Pancreas (tissue), 10 donors: ENCODE measurements at regions not wholly inside any gene's neighbourhood (a gene's known extent, or its start where the extent isn't known, plus 50 kb on each side); places are given as distances from the start of the nearest gene placed in this dataset.
"Not testable (repeated sequence)": the region's sequence is repeated elsewhere in the genome, so short reads cannot be mapped to it uniquely, and the experiment has no call there.

ENCODE experiments used
- ATAC-seq, 4 donors: fragments of 200-7000 bp; cut with Tn5 transposase; one replicate each; pipeline versions ENCODE4 v1.8.0 to v1.9.1; 2020; ENCODE audit warnings: mild to moderate bottlenecking in 4 of 4, moderate library complexity in 4 of 4
- DNase-seq, 6 donors: peaks; one replicate each; pipeline ENCODE4 v3.0.0-alpha.2; 2020
- FAIRE-seq: peaks from 2 replicates; lab custom pipeline; 2012; peaks lifted over from hg19 to GRCh38; lab: Jason Lieb, UNC
- H3K27ac ChIP-seq, 4 donors: fragments of 200-600 bp; sonication (generic); 1 replicate in 3 of 4; 2 replicates in 1 of 4; pipeline versions ENCODE4 v1.5.0 to v1.8.0; 2020
- H3K27me3 ChIP-seq, 4 donors: fragments of 200-600 bp; one replicate each; pipeline ENCODE4 v1.8.0; 2021
- H3K36me3 ChIP-seq, 3 donors: fragments of 200-600 bp; sonication (generic) in 1 of 3; one replicate each; pipeline versions ENCODE4 v1.5.0 to v1.8.0; 2020 to 2021
- H3K4me1 ChIP-seq, 3 donors: fragments of 200-600 bp; one replicate each; pipeline ENCODE4 v1.8.0; 2021
- H3K4me3 ChIP-seq, 4 donors: fragments of 200-600 bp; sonication (generic) in 2 of 4; one replicate each; pipeline versions ENCODE4 v1.5.0 to v1.8.0; 2020 to 2021
- H3K9me3 ChIP-seq, 4 donors: fragments of 200-600 bp; one replicate each; pipeline ENCODE4 v1.8.0; 2021
- CTCF ChIP-seq, 4 donors: fragments of 200-600 bp; sonication (generic) in 3 of 4; IDR thresholded peaks; one replicate each; pipeline versions ENCODE4 v1.5.0 to v1.8.0; 2021; ENCODE audit warnings: antibody characterized with exemption in 4 of 4
- WGBS, 2 donors: extraction: QIAGEN DNeasy Blood & Tissue Kit; methylation state at CpG; one replicate each; pipeline ENCODE4 v1.1.7; 2013; 5-methylcytosine and 5-hydroxymethylcytosine counted together
- intact Hi-C, 3 donors: fragments of 100-400 bp; cut with DNase I; formaldehyde crosslinking; loops; one replicate each; pipeline versions ENCODE4 v1.11.1 to v1.14.2; 2022
- donor health status: healthy with polysubstance abuse.
- donor health status: DM: no; HTN: no; CAD: no; lungs with moderate emphysema.
- donor health status: DM: no; HTN: no; CAD: no.
- donor health status: control.
- donor health status: control.
- donor health status: Bipolar disorder and iron deficiency.
- donor health status: DM: yes; HTN: yes; CAD: no.
- donor health status: DM: no; HTN: no; CAD: no.
- donor health status: DM: no; HTN: no; CAD: no.
- donor health status: DM: yes; HTN: yes; CAD: no.

GRCh38 chr3:94482686-94483085 is 419.8 kb downstream of the NSUN3 start:
- intact Hi-C loops = no loop called here
- DNase-seq (no peak), ATAC-seq (no peak), FAIRE-seq (no peak)
- Histone ChIP-seq H3K36me3 (no peaks in the 10 kb centered on the region), H3K9me3 (no peaks in the 10 kb centered on the region), H3K4me3 (no peak overlapping the region), H3K27ac (no peak overlapping the region), H3K4me1 (no peaks in the 10 kb centered on the region), H3K27me3 (no peaks in the 10 kb centered on the region)
- WGBS, 2 donors = 64% methylated on average over 3 of the region's 3 CpGs
- TF ChIP-seq CTCF (IDR thresholded peaks at IDR 0.05) = no peak

GRCh38 chr3:94483403-94483802 is 420.5 kb downstream of the NSUN3 start:
- Histone ChIP-seq H3K36me3 (no peaks in the 10 kb centered on the region), H3K9me3 (no peaks in the 10 kb centered on the region), H3K27me3 (no peaks in the 10 kb centered on the region), H3K4me3 (no peak overlapping the region), H3K27ac (no peak overlapping the region), H3K4me1 (no peaks in the 10 kb centered on the region)
- intact Hi-C loops = no loop called here
- TF ChIP-seq CTCF (IDR thresholded peaks at IDR 0.05) = no peak
- DNase-seq (no peak), FAIRE-seq (no peak), ATAC-seq (no peak)
- 55 to 57% methylated on average over 2 of the region's 2 CpGs for WGBS, 2 donors

- Histone ChIP-seq H3K9me3 (no peaks in the 10 kb centered on the region), H3K27ac (no peak overlapping the region), H3K4me1 (no peaks in the 10 kb centered on the region), H3K36me3 (no peaks in the 10 kb centered on the region), H3K27me3 (no peaks in the 10 kb centered on the region), H3K4me3 (no peak overlapping the region)
- DNase-seq = no peak
- no peak for ATAC-seq
- intact Hi-C loops = no loop called here
- no peak for TF ChIP-seq CTCF (IDR thresholded peaks at IDR 0.05)
- no peak for FAIRE-seq
These were observed 432.1 kb downstream of the NSUN3 start for GRCh38 chr3:94494992-94495391.

- Histone ChIP-seq H3K9me3 (no peaks in the 10 kb centered on the region), H3K27me3 (no peaks in the 10 kb centered on the region), H3K4me3 (no peak overlapping the region), H3K27ac (no peak overlapping the region), H3K4me1 (no peaks in the 10 kb centered on the region), H3K36me3 (no peaks in the 10 kb centered on the region)
- WGBS, 2 donors = 72 to 79% methylated on average over 3 of the region's 3 CpGs
- FAIRE-seq (no peak), ATAC-seq (no peak), DNase-seq (no peak)
- intact Hi-C loops = no loop called here
- TF ChIP-seq CTCF (IDR thresholded peaks at IDR 0.05) = no peak
These were observed 437.3 kb downstream of the NSUN3 start for GRCh38 chr3:94500146-94500545.

- H3K27ac ChIP-seq, FAIRE-seq, H3K36me3 ChIP-seq, ATAC-seq, H3K9me3 ChIP-seq, H3K4me3 ChIP-seq, H3K27me3 ChIP-seq, H3K4me1 ChIP-seq, intact Hi-C loops, DNase-seq: not testable (repeated sequence)
- 94 to 97% methylated on average over 25 of the region's 25 CpGs for WGBS, 2 donors
These were observed 444.5 kb downstream of the NSUN3 start for GRCh38 chr3:94507354-94507753.

GRCh38 chr3:94512876-94513275 is 450.0 kb downstream of the NSUN3 start:
- Histone ChIP-seq H3K9me3 (no peaks in the 10 kb centered on the region), H3K36me3 (no peaks in the 10 kb centered on the region), H3K4me3 (no peak overlapping the region), H3K4me1 (no peaks in the 10 kb centered on the region), H3K27me3 (no peaks in the 10 kb centered on the region), H3K27ac (no peak overlapping the region)
- no peak for TF ChIP-seq CTCF (IDR thresholded peaks at IDR 0.05)
- WGBS, 2 donors = 70 to 72% methylated on average over 3 of the region's 3 CpGs
- FAIRE-seq = no peak
- intact Hi-C loops = no loop called here
- ATAC-seq = no peak
- no peak for DNase-seq
